ENCODE measurements at regions not wholly inside any gene's neighbourhood (a gene's known extent, or its start where the extent isn't known, plus 50 kb on each side); places are given as distances from the start of the nearest gene placed in this dataset.

GRCh38 chr6:56771929-56772607 is 129.4 kb upstream of the DST start:
- Histone ChIP-seq H3K9ac (ENCODE audit: low read length) (no peak overlapping the region), H3K9me3 (ENCODE audit: control insufficient read depth, low read length) (no peaks in the 10 kb centered on the region), H3K4me1 (ENCODE audit: control insufficient read depth, insufficient read depth, low read length) (no peaks in the 10 kb centered on the region), H3K27me3 (ENCODE audit: control insufficient read depth, insufficient read depth, low read length) (no peaks in the 10 kb centered on the region), H3K36me3 (ENCODE audit: control insufficient read depth, insufficient read depth, low read length) (no peaks in the 10 kb centered on the region), H3K4me3 (ENCODE audit: low read length) (no peak overlapping the region)

GRCh38 chr6:56771189-56771588 is 128.5 kb upstream of the DST start:
- H3K27me3 ChIP-seq (ENCODE audit: control insufficient read depth, insufficient read depth, low read length) = no peaks in the 10 kb centered on the region
- no peak overlapping the region for H3K9ac ChIP-seq (ENCODE audit: low read length)
- no peak overlapping the region for H3K4me3 ChIP-seq (ENCODE audit: low read length)
- no peaks in the 10 kb centered on the region for H3K9me3 ChIP-seq (ENCODE audit: control insufficient read depth, low read length)
- no peaks in the 10 kb centered on the region for H3K36me3 ChIP-seq (ENCODE audit: control insufficient read depth, insufficient read depth, low read length)
- H3K4me1 ChIP-seq (ENCODE audit: control insufficient read depth, insufficient read depth, low read length) = no peaks in the 10 kb centered on the region

- Histone ChIP-seq H3K9me3 (ENCODE audit: control insufficient read depth, low read length) (no peaks in the 10 kb centered on the region), H3K27me3 (ENCODE audit: control insufficient read depth, insufficient read depth, low read length) (no peaks in the 10 kb centered on the region), H3K9ac (ENCODE audit: low read length) (no peak overlapping the region), H3K36me3 (ENCODE audit: control insufficient read depth, insufficient read depth, low read length) (no peaks in the 10 kb centered on the region), H3K4me1 (ENCODE audit: control insufficient read depth, insufficient read depth, low read length) (no peaks in the 10 kb centered on the region), H3K4me3 (ENCODE audit: low read length) (no peak overlapping the region)
Measured at GRCh38 chr6:56770011-56770520, 127.4 kb upstream of the DST start.

GRCh38 chr6:56767892-56768531 is 125.3 kb upstream of the DST start:
- H3K9ac ChIP-seq (ENCODE audit: low read length) = no peak overlapping the region
- no peaks in the 10 kb centered on the region for H3K36me3 ChIP-seq (ENCODE audit: control insufficient read depth, insufficient read depth, low read length)
- no peaks in the 10 kb centered on the region for H3K9me3 ChIP-seq (ENCODE audit: control insufficient read depth, low read length)
- no peaks in the 10 kb centered on the region for H3K4me1 ChIP-seq (ENCODE audit: control insufficient read depth, insufficient read depth, low read length)
- H3K27me3 ChIP-seq (ENCODE audit: control insufficient read depth, insufficient read depth, low read length) = no peaks in the 10 kb centered on the region
- no peak overlapping the region for H3K4me3 ChIP-seq (ENCODE audit: low read length)

- H3K4me1 ChIP-seq (ENCODE audit: control insufficient read depth, insufficient read depth, low read length) = no peaks in the 10 kb centered on the region
- no peaks in the 10 kb centered on the region for H3K27me3 ChIP-seq (ENCODE audit: control insufficient read depth, insufficient read depth, low read length)
Measured at GRCh38 chr6:56767435-56767834, 124.7 kb upstream of the DST start.

GRCh38 chr6:56766806-56767178 is 124.1 kb upstream of the DST start:
- Histone ChIP-seq H3K9me3 (ENCODE audit: control insufficient read depth, low read length) (no peaks in the 10 kb centered on the region), H3K4me1 (ENCODE audit: control insufficient read depth, insufficient read depth, low read length) (no peaks in the 10 kb centered on the region), H3K36me3 (ENCODE audit: control insufficient read depth, insufficient read depth, low read length) (no peaks in the 10 kb centered on the region), H3K9ac (ENCODE audit: low read length) (no peak overlapping the region), H3K4me3 (ENCODE audit: low read length) (no peak overlapping the region), H3K27me3 (ENCODE audit: control insufficient read depth, insufficient read depth, low read length) (no peaks in the 10 kb centered on the region)

More at GRCh38 chr6:56767435-56767834, 124.7 kb upstream of the DST start:
- Histone ChIP-seq H3K9ac (ENCODE audit: low read length) (no peak overlapping the region), H3K4me3 (ENCODE audit: low read length) (no peak overlapping the region), H3K36me3 (ENCODE audit: control insufficient read depth, insufficient read depth, low read length) (no peaks in the 10 kb centered on the region), H3K9me3 (ENCODE audit: control insufficient read depth, low read length) (no peaks in the 10 kb centered on the region)

- Histone ChIP-seq H3K9ac (ENCODE audit: low read length) (no peak overlapping the region), H3K4me1 (ENCODE audit: control insufficient read depth, insufficient read depth, low read length) (no peaks in the 10 kb centered on the region), H3K36me3 (ENCODE audit: control insufficient read depth, insufficient read depth, low read length) (no peaks in the 10 kb centered on the region), H3K27me3 (ENCODE audit: control insufficient read depth, insufficient read depth, low read length) (no peaks in the 10 kb centered on the region), H3K9me3 (ENCODE audit: control insufficient read depth, low read length) (no peaks in the 10 kb centered on the region), H3K4me3 (ENCODE audit: low read length) (no peak overlapping the region)
Measured at GRCh38 chr6:56766139-56766805, 123.6 kb upstream of the DST start.

GRCh38 chr6:56765494-56765893 is 122.8 kb upstream of the DST start:
- H3K9me3 ChIP-seq (ENCODE audit: control insufficient read depth, low read length) = no peaks in the 10 kb centered on the region
- H3K27me3 ChIP-seq (ENCODE audit: control insufficient read depth, insufficient read depth, low read length) = no peaks in the 10 kb centered on the region
- no peak overlapping the region for H3K4me3 ChIP-seq (ENCODE audit: low read length)
- H3K36me3 ChIP-seq (ENCODE audit: control insufficient read depth, insufficient read depth, low read length) = no peaks in the 10 kb centered on the region
- no peaks in the 10 kb centered on the region for H3K4me1 ChIP-seq (ENCODE audit: control insufficient read depth, insufficient read depth, low read length)
- H3K9ac ChIP-seq (ENCODE audit: low read length) = no peak overlapping the region

GRCh38 chr6:56764081-56764566 is 121.4 kb upstream of the DST start:
- H3K9me3 ChIP-seq (ENCODE audit: control insufficient read depth, low read length) = no peaks in the 10 kb centered on the region
- no peak overlapping the region for H3K9ac ChIP-seq (ENCODE audit: low read length)
- H3K4me3 ChIP-seq (ENCODE audit: low read length) = no peak overlapping the region
- no peaks in the 10 kb centered on the region for H3K4me1 ChIP-seq (ENCODE audit: control insufficient read depth, insufficient read depth, low read length)
- no peaks in the 10 kb centered on the region for H3K36me3 ChIP-seq (ENCODE audit: control insufficient read depth, insufficient read depth, low read length)
- no peaks in the 10 kb centered on the region for H3K27me3 ChIP-seq (ENCODE audit: control insufficient read depth, insufficient read depth, low read length)

- Histone ChIP-seq H3K36me3 (ENCODE audit: control insufficient read depth, insufficient read depth, low read length) (no peaks in the 10 kb centered on the region), H3K9me3 (ENCODE audit: control insufficient read depth, low read length) (no peaks in the 10 kb centered on the region), H3K9ac (ENCODE audit: low read length) (no peak overlapping the region), H3K27me3 (ENCODE audit: control insufficient read depth, insufficient read depth, low read length) (no peaks in the 10 kb centered on the region), H3K4me1 (ENCODE audit: control insufficient read depth, insufficient read depth, low read length) (peaks cover 16% of the 10 kb centered on the region), H3K4me3 (ENCODE audit: low read length) (no peak overlapping the region)
Measured at GRCh38 chr6:56761651-56762050, 119.0 kb upstream of the DST start.

- Histone ChIP-seq H3K4me1 (ENCODE audit: control insufficient read depth, insufficient read depth, low read length) (peaks cover 24% of the 10 kb centered on the region), H3K9ac (ENCODE audit: low read length) (no peak overlapping the region), H3K36me3 (ENCODE audit: control insufficient read depth, insufficient read depth, low read length) (no peaks in the 10 kb centered on the region), H3K27me3 (ENCODE audit: control insufficient read depth, insufficient read depth, low read length) (no peaks in the 10 kb centered on the region), H3K9me3 (ENCODE audit: control insufficient read depth, low read length) (no peaks in the 10 kb centered on the region), H3K4me3 (ENCODE audit: low read length) (no peak overlapping the region)
Measured at GRCh38 chr6:56760842-56761241, 118.2 kb upstream of the DST start.

GRCh38 chr6:56759521-56759920 is 116.8 kb upstream of the DST start:
- no peaks in the 10 kb centered on the region for H3K36me3 ChIP-seq (ENCODE audit: control insufficient read depth, insufficient read depth, low read length)
- H3K27me3 ChIP-seq (ENCODE audit: control insufficient read depth, insufficient read depth, low read length) = no peaks in the 10 kb centered on the region
- H3K4me1 ChIP-seq (ENCODE audit: control insufficient read depth, insufficient read depth, low read length) = peaks cover 25% of the 10 kb centered on the region
- H3K9me3 ChIP-seq (ENCODE audit: control insufficient read depth, low read length) = no peaks in the 10 kb centered on the region
- H3K9ac ChIP-seq (ENCODE audit: low read length) = no peak overlapping the region
- H3K4me3 ChIP-seq (ENCODE audit: low read length) = no peak overlapping the region

Measured in mucosa of stomach (tissue), 1 donor.